ENCODE measurements at regions not wholly inside any gene's neighbourhood (a gene's known extent, or its start where the extent isn't known, plus 50 kb on each side); places are given as distances from the start of the nearest gene placed in this dataset.
"Not testable (repeated sequence)": the region's sequence is repeated elsewhere in the genome, so short reads cannot be mapped to it uniquely, and the experiment has no call there.

- Mint-ChIP-seq H3K4me1 (ENCODE audit: low read depth, unreplicated experiment) (no peaks in the 10 kb centered on the region), H3K9me3 (ENCODE audit: unreplicated experiment) (no peaks in the 10 kb centered on the region), H3K27ac (ENCODE audit: unreplicated experiment) (no peak overlapping the region), H3K4me3 (ENCODE audit: unreplicated experiment) (no peak overlapping the region), H3K27me3 (ENCODE audit: unreplicated experiment) (no peaks in the 10 kb centered on the region), H3K36me3 (ENCODE audit: unreplicated experiment) (no peaks in the 10 kb centered on the region)
- TF ChIP-seq CTCF (IDR thresholded peaks at IDR 0.05; ENCODE audit: partially characterized antibody, unreplicated experiment) = no peak
- DNase-seq = no peak
Observed at GRCh38 chr5:51622161-51622790, 239.0 kb downstream of the ISL1 start.

- H3K36me3 Mint-ChIP-seq (ENCODE audit: unreplicated experiment) = no peaks in the 10 kb centered on the region
- no peak for DNase-seq
- H3K4me3 Mint-ChIP-seq (ENCODE audit: unreplicated experiment) = no peak overlapping the region
- no peaks in the 10 kb centered on the region for H3K27me3 Mint-ChIP-seq (ENCODE audit: unreplicated experiment)
- H3K4me1 Mint-ChIP-seq (ENCODE audit: low read depth, unreplicated experiment) = no peaks in the 10 kb centered on the region
- H3K27ac Mint-ChIP-seq (ENCODE audit: unreplicated experiment) = no peak overlapping the region
- no peak for TF ChIP-seq CTCF (IDR thresholded peaks at IDR 0.05; ENCODE audit: partially characterized antibody, unreplicated experiment)
- H3K9me3 Mint-ChIP-seq (ENCODE audit: unreplicated experiment) = no peaks in the 10 kb centered on the region
Observed at GRCh38 chr5:51625224-51625968, 242.1 kb downstream of the ISL1 start.

- Mint-ChIP-seq H3K4me3 (ENCODE audit: unreplicated experiment) (no peak overlapping the region), H3K27ac (ENCODE audit: unreplicated experiment) (no peak overlapping the region), H3K4me1 (ENCODE audit: low read depth, unreplicated experiment) (no peaks in the 10 kb centered on the region), H3K9me3 (ENCODE audit: unreplicated experiment) (no peaks in the 10 kb centered on the region), H3K27me3 (ENCODE audit: unreplicated experiment) (peaks cover 2% of the 10 kb centered on the region), H3K36me3 (ENCODE audit: unreplicated experiment) (no peaks in the 10 kb centered on the region)
- TF ChIP-seq CTCF (IDR thresholded peaks at IDR 0.05; ENCODE audit: partially characterized antibody, unreplicated experiment) = no peak
- no peak for DNase-seq
Observed at GRCh38 chr5:51632027-51632426, 248.8 kb downstream of the ISL1 start.

GRCh38 chr5:51632793-51633192 lies 249.5 kb downstream of the ISL1 start:
- Mint-ChIP-seq H3K4me1 (ENCODE audit: low read depth, unreplicated experiment) (no peaks in the 10 kb centered on the region), H3K9me3 (ENCODE audit: unreplicated experiment) (no peaks in the 10 kb centered on the region), H3K36me3 (ENCODE audit: unreplicated experiment) (peaks cover 1% of the 10 kb centered on the region), H3K4me3 (ENCODE audit: unreplicated experiment) (no peak overlapping the region), H3K27ac (ENCODE audit: unreplicated experiment) (no peak overlapping the region), H3K27me3 (ENCODE audit: unreplicated experiment) (peaks cover 2% of the 10 kb centered on the region)
- TF ChIP-seq CTCF (IDR thresholded peaks at IDR 0.05; ENCODE audit: partially characterized antibody, unreplicated experiment) = no peak
- DNase-seq = no peak

GRCh38 chr5:51636973-51637372 lies 253.7 kb downstream of the ISL1 start:
- not testable (repeated sequence) for DNase-seq; H3K4me1 Mint-ChIP-seq (ENCODE audit: low read depth, unreplicated experiment); H3K27me3 Mint-ChIP-seq (ENCODE audit: unreplicated experiment); H3K27ac Mint-ChIP-seq (ENCODE audit: unreplicated experiment); H3K9me3 Mint-ChIP-seq (ENCODE audit: unreplicated experiment); H3K4me3 Mint-ChIP-seq (ENCODE audit: unreplicated experiment)
- H3K36me3 Mint-ChIP-seq (ENCODE audit: unreplicated experiment) = peaks cover 14% of the 10 kb centered on the region
